Smooth muscle cell (in vitro differentiated cells): ENCODE measurements at regions not wholly inside any gene's neighbourhood (a gene's known extent, or its start where the extent isn't known, plus 50 kb on each side); places are given as distances from the start of the nearest gene placed in this dataset.

Source experiments
- DNase-seq: peaks from one replicate; lab custom pipeline; 2025; ENCODE audit not compliant: unreplicated experiment; lab: John Stamatoyannopoulos, UW
- H2AFZ ChIP-seq: fragments of 200-600 bp; sonication (generic); 2 replicates; pipeline ENCODE4 v1.6.0; 2016; ENCODE audit warnings: antibody characterized with exemption, low read depth, mild to moderate bottlenecking
- H3F3A ChIP-seq: fragments of 200-600 bp; sonication (generic); 2 replicates; pipeline ENCODE4 v1.6.0; 2017; ENCODE audit warnings: antibody characterized with exemption, low read depth
- H3K27ac ChIP-seq: fragments of 200-600 bp; sonication (generic); 2 replicates; pipeline ENCODE4 v1.5.1; 2016; ENCODE audit warnings: low read depth, mild to moderate bottlenecking
- H3K27me3 ChIP-seq: fragments of 200-600 bp; sonication (generic); 2 replicates; pipeline ENCODE4 v1.6.1; 2016; ENCODE audit warnings: low read depth, mild to moderate bottlenecking
- H3K36me3 ChIP-seq: fragments of 200-600 bp; sonication (generic); 2 replicates; pipeline ENCODE4 v1.5.1; 2016; ENCODE audit warnings: low read depth
- H3K4me1 ChIP-seq: fragments of 200-600 bp; sonication (generic); 2 replicates; pipeline ENCODE4 v1.5.1; 2016; ENCODE audit warnings: low read depth
- H3K4me2 ChIP-seq: fragments of 200-600 bp; sonication (generic); 2 replicates; pipeline ENCODE4 v1.6.0; 2016; ENCODE audit warnings: mild to moderate bottlenecking
- H3K4me3 ChIP-seq: fragments of 200-600 bp; sonication (generic); 2 replicates; pipeline ENCODE4 v1.5.1; 2016; ENCODE audit warnings: mild to moderate bottlenecking
- H3K79me2 ChIP-seq: fragments of 200-600 bp; sonication (generic); 2 replicates; pipeline ENCODE4 v1.6.0; 2016; ENCODE audit warnings: low read depth, mild to moderate bottlenecking
- H3K9ac ChIP-seq: fragments of 200-600 bp; sonication (generic); 2 replicates; pipeline ENCODE4 v1.6.0; 2016; ENCODE audit warnings: low read depth
- H3K9me3 ChIP-seq: fragments of 200-600 bp; sonication (generic); replicated peaks from 2 replicates; pipeline ENCODE4 v1.5.1; 2016; ENCODE audit warnings: low read depth
- H4K20me1 ChIP-seq: fragments of 200-600 bp; sonication (generic); 2 replicates; pipeline ENCODE4 v1.6.0; 2016; ENCODE audit warnings: low read depth
- WGBS: methylation state at CpG from one replicate; pipeline ENCODE4 v1.1.7; 2016; ENCODE audit warnings: low lambda C conversion rate; 5-methylcytosine and 5-hydroxymethylcytosine counted together
- TF ChIP-seq, protein P1 (sequence below): fragments of 200-600 bp; sonication (generic); IDR thresholded peaks from 2 replicates; pipeline ENCODE4 v1.5.1; 2017; ENCODE audit warnings: borderline replicate concordance, mild to moderate bottlenecking, antibody characterized with exemption; ENCODE audit not compliant: insufficient read depth, poor library complexity, severe bottlenecking

DNA sequence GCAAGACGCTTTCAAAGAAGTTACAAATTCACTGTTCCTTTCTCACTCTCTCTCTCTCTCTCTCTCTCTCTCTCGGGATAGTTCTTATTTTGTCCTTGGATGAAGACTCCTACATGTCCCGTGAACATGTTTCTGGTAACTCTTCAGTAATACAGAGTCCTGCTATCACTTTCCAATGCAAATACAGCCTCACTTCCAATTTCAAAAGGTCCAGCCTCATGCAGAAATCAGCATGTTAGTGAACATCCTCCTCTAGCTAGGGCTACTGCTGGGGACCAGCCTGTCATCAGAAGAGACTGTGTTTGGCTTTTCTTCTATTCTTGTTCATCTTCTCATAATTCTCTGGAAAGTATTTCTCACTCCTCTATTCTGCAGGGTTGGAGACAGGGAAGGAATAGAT is 1306.7 kb upstream of the CELF4 start:
- H4K20me1 ChIP-seq = no peaks in the 10 kb centered on the region
- H3K79me2 ChIP-seq = no peaks in the 10 kb centered on the region
- H3K27me3 ChIP-seq = no peaks in the 10 kb centered on the region
- H3K4me2 ChIP-seq = no peak overlapping the region
- no peaks in the 10 kb centered on the region for H3K4me1 ChIP-seq
- no peak overlapping the region for H3K27ac ChIP-seq
- H3K9ac ChIP-seq = no peak overlapping the region
- TF ChIP-seq, protein P1, sequence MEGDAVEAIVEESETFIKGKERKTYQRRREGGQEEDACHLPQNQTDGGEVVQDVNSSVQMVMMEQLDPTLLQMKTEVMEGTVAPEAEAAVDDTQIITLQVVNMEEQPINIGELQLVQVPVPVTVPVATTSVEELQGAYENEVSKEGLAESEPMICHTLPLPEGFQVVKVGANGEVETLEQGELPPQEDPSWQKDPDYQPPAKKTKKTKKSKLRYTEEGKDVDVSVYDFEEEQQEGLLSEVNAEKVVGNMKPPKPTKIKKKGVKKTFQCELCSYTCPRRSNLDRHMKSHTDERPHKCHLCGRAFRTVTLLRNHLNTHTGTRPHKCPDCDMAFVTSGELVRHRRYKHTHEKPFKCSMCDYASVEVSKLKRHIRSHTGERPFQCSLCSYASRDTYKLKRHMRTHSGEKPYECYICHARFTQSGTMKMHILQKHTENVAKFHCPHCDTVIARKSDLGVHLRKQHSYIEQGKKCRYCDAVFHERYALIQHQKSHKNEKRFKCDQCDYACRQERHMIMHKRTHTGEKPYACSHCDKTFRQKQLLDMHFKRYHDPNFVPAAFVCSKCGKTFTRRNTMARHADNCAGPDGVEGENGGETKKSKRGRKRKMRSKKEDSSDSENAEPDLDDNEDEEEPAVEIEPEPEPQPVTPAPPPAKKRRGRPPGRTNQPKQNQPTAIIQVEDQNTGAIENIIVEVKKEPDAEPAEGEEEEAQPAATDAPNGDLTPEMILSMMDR = no peak
- WGBS = 100% methylated on average over 1 of the region's 3 CpGs
- H2AFZ ChIP-seq = no peak overlapping the region
- H3F3A ChIP-seq = no peaks in the 10 kb centered on the region
- DNase-seq = no peak
- H3K9me3 ChIP-seq = no peaks in the 10 kb centered on the region
- no peak overlapping the region for H3K4me3 ChIP-seq
- no peaks in the 10 kb centered on the region for H3K36me3 ChIP-seq

DNA sequence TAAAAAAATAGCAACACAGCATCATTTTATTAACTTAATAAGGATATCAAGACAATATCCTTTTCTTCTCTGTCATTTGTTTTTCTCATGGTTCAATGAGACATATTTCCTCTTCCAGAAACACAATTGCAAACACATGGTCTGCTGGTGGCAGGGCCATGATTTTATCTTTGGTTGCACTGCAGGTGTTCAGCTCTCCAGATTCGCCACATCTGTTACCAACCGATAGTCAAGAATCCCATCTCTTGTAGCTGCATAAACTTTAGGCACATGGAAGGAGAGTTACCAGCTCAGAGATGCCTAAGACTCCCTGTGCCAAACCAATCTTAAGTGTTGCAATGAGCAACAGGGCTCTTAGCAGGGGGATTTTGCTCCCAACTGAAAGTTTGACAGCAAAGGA is 1303.2 kb upstream of the CELF4 start:
- H3K4me3 ChIP-seq = no peak overlapping the region
- H3K36me3 ChIP-seq = no peaks in the 10 kb centered on the region
- no peak overlapping the region for H2AFZ ChIP-seq
- H3K9me3 ChIP-seq = no peaks in the 10 kb centered on the region
- WGBS = 93% methylated on average over 2 of the region's 2 CpGs
- no peaks in the 10 kb centered on the region for H3F3A ChIP-seq
- no peak for DNase-seq
- no peaks in the 10 kb centered on the region for H4K20me1 ChIP-seq
- no peaks in the 10 kb centered on the region for H3K27me3 ChIP-seq
- H3K4me2 ChIP-seq = no peak overlapping the region
- no peaks in the 10 kb centered on the region for H3K79me2 ChIP-seq
- TF ChIP-seq, protein P1 = no peak
- no peak overlapping the region for H3K9ac ChIP-seq
- H3K4me1 ChIP-seq = no peaks in the 10 kb centered on the region
- H3K27ac ChIP-seq = no peak overlapping the region

DNA sequence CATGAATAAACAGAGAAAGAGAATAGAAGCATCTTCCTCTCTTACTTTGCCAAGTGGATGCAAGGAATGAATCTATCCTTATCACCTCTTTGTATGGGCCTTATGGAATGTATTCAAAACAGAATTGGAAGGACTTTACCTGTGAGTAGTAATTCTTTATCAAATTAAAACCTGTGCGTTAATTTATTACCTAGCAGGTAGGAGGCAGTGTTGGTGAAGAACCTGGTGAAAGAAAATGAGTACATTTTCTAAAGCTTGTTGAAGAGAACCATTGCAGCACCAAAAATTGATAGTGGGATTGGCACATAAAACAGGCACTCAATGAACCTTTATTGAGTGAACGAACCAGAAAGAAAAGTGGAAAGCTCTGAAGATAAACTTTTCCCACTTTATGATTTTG is 1302.1 kb upstream of the CELF4 start:
- WGBS = 76% methylated on average over 2 of the region's 2 CpGs
- H3K4me3 ChIP-seq = no peak overlapping the region
- no peak for DNase-seq
- H3K9ac ChIP-seq = no peak overlapping the region
- H3K36me3 ChIP-seq = no peaks in the 10 kb centered on the region
- H3K4me1 ChIP-seq = no peaks in the 10 kb centered on the region
- H3K27ac ChIP-seq = no peak overlapping the region
- H3K4me2 ChIP-seq = no peak overlapping the region
- H3F3A ChIP-seq = no peaks in the 10 kb centered on the region
- no peaks in the 10 kb centered on the region for H4K20me1 ChIP-seq
- H2AFZ ChIP-seq = no peak overlapping the region
- TF ChIP-seq, protein P1 = no peak
- no peaks in the 10 kb centered on the region for H3K9me3 ChIP-seq
- H3K79me2 ChIP-seq = no peaks in the 10 kb centered on the region
- no peaks in the 10 kb centered on the region for H3K27me3 ChIP-seq

DNA sequence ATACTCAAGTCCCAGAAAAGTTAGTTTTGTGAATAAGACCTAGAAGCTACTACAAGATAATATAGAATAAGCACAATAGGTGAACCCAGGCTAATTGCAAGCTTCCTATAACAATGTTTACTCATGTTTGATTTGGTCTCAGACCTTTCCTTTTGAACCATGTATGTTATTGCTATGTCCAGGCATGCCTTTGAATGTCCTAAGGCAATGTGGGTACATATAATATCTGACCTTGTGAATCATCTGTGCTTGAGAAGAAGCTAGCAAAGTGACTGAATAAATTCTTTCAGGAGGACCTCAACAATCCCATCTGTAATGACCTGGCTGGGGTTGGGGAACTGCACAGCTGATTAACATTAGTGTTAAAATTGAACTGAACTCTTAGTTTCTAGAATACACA is 1285.9 kb upstream of the CELF4 start:
- Histone ChIP-seq H3K36me3 (no peaks in the 10 kb centered on the region), H3K4me2 (no peak overlapping the region), H3F3A (no peaks in the 10 kb centered on the region), H3K27ac (no peak overlapping the region), H2AFZ (no peak overlapping the region), H3K4me1 (no peaks in the 10 kb centered on the region), H3K79me2 (no peaks in the 10 kb centered on the region), H3K9ac (no peak overlapping the region), H3K4me3 (no peak overlapping the region), H4K20me1 (no peaks in the 10 kb centered on the region), H3K9me3 (no peaks in the 10 kb centered on the region), H3K27me3 (no peaks in the 10 kb centered on the region)
- TF ChIP-seq, protein P1 = no peak
- no peak for DNase-seq
